BJ (cell line): ENCODE measurements at regions not wholly inside any gene's neighbourhood (a gene's known extent, or its start where the extent isn't known, plus 50 kb on each side); places are given as distances from the start of the nearest gene placed in this dataset. TPM values are rescaled to one million over a fixed set of nuclear protein-coding genes. Genes with fewer than 3 reads are reported as not detected.

Source experiments
- CTCF ChIA-PET: fragments of 350-600 bp; formaldehyde crosslinking; extraction: SDS; loops from one replicate; lab custom pipeline; 2021; ENCODE audit warnings: antibody characterized with exemption, inconsistent platforms; lab: Yijun Ruan, JAX
- POLR2A ChIA-PET: fragments of 300-600 bp; sonication (Branson Sonifier 250); formaldehyde crosslinking; extraction: SDS; loops from one replicate; lab custom pipeline; 2021; ENCODE audit warnings: antibody characterized with exemption; lab: Charles Lee
- DNase-seq: peaks from one replicate; pipeline ENCODE4 v3.0.0-alpha.2; 2011; ENCODE audit warnings: low read depth
- H3K27me3 ChIP-seq: 2 replicates; pipeline ENCODE4 v1.6.0; 2011; ENCODE audit warnings: low read length; ENCODE audit not compliant: control insufficient read depth, insufficient read depth
- H3K36me3 ChIP-seq: 2 replicates; pipeline ENCODE4 v1.5.1; 2011; ENCODE audit warnings: low read length; ENCODE audit not compliant: control insufficient read depth, insufficient read depth
- H3K4me3 ChIP-seq: 2 replicates; pipeline ENCODE4 v1.5.1; 2011; ENCODE audit warnings: low read depth, mild to moderate bottlenecking, control low read depth, low read length
- small RNA-seq: library from RNA; depleted of rRNA; stranded (forward); fragments of <200 nt; gene quantifications from one replicate; pipeline ENCODE3, GENCODE V24; 2012; ENCODE audit warnings: low replicate concordance, low read depth; ENCODE audit not compliant: insufficient read length
- TF ChIP-seq, protein P1 (sequence below): IDR thresholded peaks from 2 replicates; pipeline ENCODE4 v1.5.1; 2011; ENCODE audit warnings: low read depth, mild to moderate bottlenecking, control low read depth, inconsistent platforms, low read length, moderate library complexity; ENCODE audit not compliant: insufficient read depth

DNA sequence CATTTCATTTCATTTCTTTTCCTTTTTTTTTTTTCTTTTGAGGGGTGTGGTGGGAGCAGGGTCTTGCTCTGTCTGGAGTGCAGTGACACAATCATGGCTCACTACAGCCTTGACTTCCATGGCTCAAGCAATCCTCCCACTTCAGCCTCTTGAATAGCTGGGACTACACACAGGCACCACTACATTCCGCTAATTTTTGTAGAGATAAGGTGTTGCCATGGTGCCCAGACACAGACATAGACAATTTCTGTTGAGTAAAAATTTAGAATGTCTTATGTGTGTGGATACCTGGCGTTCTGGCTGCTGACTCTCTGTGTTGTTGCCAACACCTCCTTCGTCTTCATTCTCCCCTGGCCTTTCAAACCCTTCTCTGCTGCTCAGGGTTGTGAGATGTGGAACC, 54.0 kb upstream of the PRSS58 start:
- Histone ChIP-seq H3K4me3 (no peak overlapping the region), H3K36me3 (no peaks in the 10 kb centered on the region), H3K27me3 (no peaks in the 10 kb centered on the region)
- no peak for DNase-seq
- POLR2A ChIA-PET, result no interaction called here
- CTCF ChIA-PET, result interaction anchor here (0.9 to 1.1 kb wide), 2 partner anchors 8 to 9 kb away, joined by 3 to 4 read pairs; no protein-coding TSS in a partner anchor
- TF ChIP-seq, protein P1, sequence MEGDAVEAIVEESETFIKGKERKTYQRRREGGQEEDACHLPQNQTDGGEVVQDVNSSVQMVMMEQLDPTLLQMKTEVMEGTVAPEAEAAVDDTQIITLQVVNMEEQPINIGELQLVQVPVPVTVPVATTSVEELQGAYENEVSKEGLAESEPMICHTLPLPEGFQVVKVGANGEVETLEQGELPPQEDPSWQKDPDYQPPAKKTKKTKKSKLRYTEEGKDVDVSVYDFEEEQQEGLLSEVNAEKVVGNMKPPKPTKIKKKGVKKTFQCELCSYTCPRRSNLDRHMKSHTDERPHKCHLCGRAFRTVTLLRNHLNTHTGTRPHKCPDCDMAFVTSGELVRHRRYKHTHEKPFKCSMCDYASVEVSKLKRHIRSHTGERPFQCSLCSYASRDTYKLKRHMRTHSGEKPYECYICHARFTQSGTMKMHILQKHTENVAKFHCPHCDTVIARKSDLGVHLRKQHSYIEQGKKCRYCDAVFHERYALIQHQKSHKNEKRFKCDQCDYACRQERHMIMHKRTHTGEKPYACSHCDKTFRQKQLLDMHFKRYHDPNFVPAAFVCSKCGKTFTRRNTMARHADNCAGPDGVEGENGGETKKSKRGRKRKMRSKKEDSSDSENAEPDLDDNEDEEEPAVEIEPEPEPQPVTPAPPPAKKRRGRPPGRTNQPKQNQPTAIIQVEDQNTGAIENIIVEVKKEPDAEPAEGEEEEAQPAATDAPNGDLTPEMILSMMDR, result no peak

GRCh38 chr7:142308918-142309317, 51.1 kb upstream of the PRSS58 start:
- no peaks in the 10 kb centered on the region for H3K36me3 ChIP-seq
- ChIA-PET CTCF (interaction anchor here (1.0 kb wide), 1 partner anchor 502 kb away, joined by 3 read pairs; no protein-coding TSS in a partner anchor), POLR2A (no interaction called here)
- no peaks in the 10 kb centered on the region for H3K27me3 ChIP-seq
- DNase-seq, result no peak
- no peak overlapping the region for H3K4me3 ChIP-seq
- TF ChIP-seq, protein P1, result no peak

- ChIA-PET POLR2A (no interaction called here), CTCF (interaction anchor here (1.0 kb wide), 1 partner anchor 503 kb away, joined by 3 read pairs; no protein-coding TSS in a partner anchor)
- DNase-seq, result no peak
Measured at GRCh38 chr7:142308326-142308725, 50.5 kb upstream of the PRSS58 start.

More at GRCh38 chr7:142308326-142308725, 50.5 kb upstream of the PRSS58 start:
- TF ChIP-seq, protein P1, result no peak
- H3K4me3 ChIP-seq, result no peak overlapping the region
- no peaks in the 10 kb centered on the region for H3K36me3 ChIP-seq
- H3K27me3 ChIP-seq, result no peaks in the 10 kb centered on the region

Small RNAs in the stretch of these regions (small RNA-seq; reads per million reads assigned to genes)
- gene TRBV5-2 (not detected), gene TRBV8-1 (not detected), gene TRBV8-2 (not detected)
